NB4 (cell line): ENCODE measurements at regions not wholly inside any gene's neighbourhood (a gene's known extent, or its start where the extent isn't known, plus 50 kb on each side); places are given as distances from the start of the nearest gene placed in this dataset.

Source experiments
- DNase-seq: peaks from one replicate; pipeline ENCODE4 v3.0.0; 2010; ENCODE audit warnings: low read depth
- H3K4me3 ChIP-seq: one replicate; pipeline ENCODE4 v1.5.1; 2011; ENCODE audit warnings: mild to moderate bottlenecking, low read depth, low read length, moderate library complexity
- CTCF ChIP-seq: IDR thresholded peaks from one replicate; pipeline ENCODE4 v1.5.1; 2012; ENCODE audit warnings: low read depth, low read length
- MAX ChIP-seq: IDR thresholded peaks from 2 replicates; pipeline ENCODE4 v1.6.1; 2011; ENCODE audit warnings: low read depth, low read length
- MYC ChIP-seq: IDR thresholded peaks from 2 replicates; pipeline ENCODE4 v1.6.1; 2011; ENCODE audit warnings: low read depth, low read length
- POLR2A ChIP-seq: IDR thresholded peaks from 2 replicates; pipeline ENCODE4 v1.6.1; 2011; ENCODE audit warnings: mild to moderate bottlenecking; ENCODE audit not compliant: insufficient read length; ENCODE audit errors: extremely low read depth

GRCh38 chr12:66915306-66915904, 236.5 kb upstream of the GRIP1 start:
- no peak for DNase-seq
- no peak overlapping the region for H3K4me3 ChIP-seq
- TF ChIP-seq POLR2A (no peak), CTCF (no peak), MAX (no peak), MYC (no peak)

GRCh38 chr12:66916189-66916588, 237.3 kb upstream of the GRIP1 start:
- TF ChIP-seq MAX (no peak), POLR2A (no peak), MYC (no peak), CTCF (no peak)
- DNase-seq = no peak

GRCh38 chr12:66919466-66919865, 240.6 kb upstream of the GRIP1 start:
- TF ChIP-seq CTCF (no peak), POLR2A (no peak), MYC (no peak), MAX (no peak)
- no peak for DNase-seq
- H3K4me3 ChIP-seq = no peak overlapping the region

More at GRCh38 chr12:66916189-66916588, 237.3 kb upstream of the GRIP1 start:
- no peak overlapping the region for H3K4me3 ChIP-seq

GRCh38 chr12:66920205-66920604, 241.3 kb upstream of the GRIP1 start:
- TF ChIP-seq CTCF = no peak
- TF ChIP-seq POLR2A = no peak
- no peak for TF ChIP-seq MAX
- no peak for TF ChIP-seq MYC
- no peak for DNase-seq
- H3K4me3 ChIP-seq = no peak overlapping the region

- no peak overlapping the region for H3K4me3 ChIP-seq
- no peak for DNase-seq
- TF ChIP-seq MYC = no peak
- no peak for TF ChIP-seq POLR2A
- TF ChIP-seq MAX = no peak
- no peak for TF ChIP-seq CTCF
Observed at GRCh38 chr12:66921151-66921550, 242.3 kb upstream of the GRIP1 start.

- peak; percentile 22 for DNase-seq
- TF ChIP-seq CTCF = no peak
- TF ChIP-seq MYC = no peak
- no peak for TF ChIP-seq MAX
- no peak for TF ChIP-seq POLR2A
- no peak overlapping the region for H3K4me3 ChIP-seq
Observed at GRCh38 chr12:66925083-66925482, 246.2 kb upstream of the GRIP1 start.
